Left forelimb (tissue), 1 donor: ENCODE measurements at regions not wholly inside any gene's neighbourhood (a gene's known extent, or its start where the extent isn't known, plus 50 kb on each side); places are given as distances from the start of the nearest gene placed in this dataset.

Experiments used
- DNase-seq: peaks from one replicate; pipeline ENCODE4 v3.0.0-alpha.2; 2018; ENCODE audit warnings: low spot score

- DNase-seq: peak; percentile 46
Observed at GRCh38 chr9:134987906-134988700, 70.4 kb upstream of the FCN1 start.

- DNase-seq: peak; percentile 26
Observed at GRCh38 chr9:134988706-134989105, 71.0 kb upstream of the FCN1 start.

GRCh38 chr9:134989206-134990065, 71.7 kb upstream of the FCN1 start:
- DNase-seq: peak; percentile 40

GRCh38 chr9:134991808-134992754, 74.4 kb upstream of the FCN1 start:
- no peak for DNase-seq

- no peak for DNase-seq
Observed at GRCh38 chr9:134992755-134993124, 75.0 kb upstream of the FCN1 start.

GRCh38 chr9:134993416-134993815, 75.7 kb upstream of the FCN1 start:
- no peak for DNase-seq

- no peak for DNase-seq
Observed at GRCh38 chr9:134993996-134994720, 76.4 kb upstream of the FCN1 start.

- DNase-seq: no peak
Observed at GRCh38 chr9:134994926-134995791, 77.4 kb upstream of the FCN1 start.

- DNase-seq: no peak
Observed at GRCh38 chr9:134995792-134996120, 78.0 kb upstream of the FCN1 start.

- no peak for DNase-seq
Observed at GRCh38 chr9:134996591-134997530, 79.1 kb upstream of the FCN1 start.

- DNase-seq: no peak
Observed at GRCh38 chr9:135000647-135001245, 83.0 kb upstream of the FCN1 start.

GRCh38 chr9:135001526-135001925, 83.8 kb upstream of the FCN1 start:
- DNase-seq: no peak

GRCh38 chr9:135002336-135002735, 84.6 kb upstream of the FCN1 start:
- no peak for DNase-seq

GRCh38 chr9:135002802-135003201, 84.7 kb upstream of the OLFM1 start:
- DNase-seq: no peak

- no peak for DNase-seq
Observed at GRCh38 chr9:135004772-135005171, 82.7 kb upstream of the OLFM1 start.

GRCh38 chr9:135006911-135007570, 80.4 kb upstream of the OLFM1 start:
- DNase-seq: no peak

- no peak for DNase-seq
Observed at GRCh38 chr9:135007601-135008000, 79.9 kb upstream of the OLFM1 start.

GRCh38 chr9:135008416-135008815, 79.1 kb upstream of the OLFM1 start:
- no peak for DNase-seq
